ENCODE measurements at regions not wholly inside any gene's neighbourhood (a gene's known extent, or its start where the extent isn't known, plus 50 kb on each side); places are given as distances from the start of the nearest gene placed in this dataset.

DNA sequence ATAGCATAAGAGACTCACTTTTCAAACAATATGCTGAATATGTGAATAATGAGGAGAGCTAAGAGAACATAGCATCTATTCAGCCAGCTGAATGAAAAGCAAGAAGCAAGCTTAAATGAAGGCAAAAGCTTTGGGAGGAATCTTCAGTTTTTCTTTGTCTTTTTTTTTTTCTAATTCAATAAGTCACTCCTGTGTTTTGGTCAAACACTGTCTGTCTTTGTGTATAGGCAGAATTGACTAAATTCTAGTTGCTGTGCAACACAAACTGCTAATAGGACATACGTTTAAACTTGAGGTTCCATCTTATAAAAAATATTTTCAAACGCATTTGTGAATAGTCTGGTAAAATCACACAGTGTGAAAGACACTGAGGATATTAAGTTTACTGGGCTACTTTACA is 156.9 kb upstream of the KCNN2 start:
- Histone ChIP-seq H3K4me1 (ENCODE audit: control insufficient read depth, insufficient read depth, low read length) (no peaks in the 10 kb centered on the region), H3K9me3 (ENCODE audit: control insufficient read depth, insufficient read depth, low read depth, low read length) (no peaks in the 10 kb centered on the region), H3K4me3 (ENCODE audit: low read depth in 2 of 2, low read length in 2 of 2) (no peak overlapping the region), H3K36me3 (ENCODE audit: control insufficient read depth, insufficient read depth, low read length) (no peaks in the 10 kb centered on the region), H3K27me3 (ENCODE audit: control insufficient read depth, insufficient read depth, low read length) (no peaks in the 10 kb centered on the region), H3K27ac (ENCODE audit: low read length) (no peak overlapping the region)
- no TSS peak for BruUV-seq (replicated peaks)
- TF ChIP-seq TCF7L2 (IDR thresholded peaks at IDR 0.05; ENCODE audit: low read depth, low read length) (no peak), SIN3A (IDR thresholded peaks at IDR 0.05; ENCODE audit: borderline replicate concordance, insufficient read depth, low read depth, low read length) (no peak), POLR2AphosphoS5 (IDR thresholded peaks at IDR 0.05; ENCODE audit: low read depth, low read length) (no peak)
- TF ChIP-seq, protein P1, sequence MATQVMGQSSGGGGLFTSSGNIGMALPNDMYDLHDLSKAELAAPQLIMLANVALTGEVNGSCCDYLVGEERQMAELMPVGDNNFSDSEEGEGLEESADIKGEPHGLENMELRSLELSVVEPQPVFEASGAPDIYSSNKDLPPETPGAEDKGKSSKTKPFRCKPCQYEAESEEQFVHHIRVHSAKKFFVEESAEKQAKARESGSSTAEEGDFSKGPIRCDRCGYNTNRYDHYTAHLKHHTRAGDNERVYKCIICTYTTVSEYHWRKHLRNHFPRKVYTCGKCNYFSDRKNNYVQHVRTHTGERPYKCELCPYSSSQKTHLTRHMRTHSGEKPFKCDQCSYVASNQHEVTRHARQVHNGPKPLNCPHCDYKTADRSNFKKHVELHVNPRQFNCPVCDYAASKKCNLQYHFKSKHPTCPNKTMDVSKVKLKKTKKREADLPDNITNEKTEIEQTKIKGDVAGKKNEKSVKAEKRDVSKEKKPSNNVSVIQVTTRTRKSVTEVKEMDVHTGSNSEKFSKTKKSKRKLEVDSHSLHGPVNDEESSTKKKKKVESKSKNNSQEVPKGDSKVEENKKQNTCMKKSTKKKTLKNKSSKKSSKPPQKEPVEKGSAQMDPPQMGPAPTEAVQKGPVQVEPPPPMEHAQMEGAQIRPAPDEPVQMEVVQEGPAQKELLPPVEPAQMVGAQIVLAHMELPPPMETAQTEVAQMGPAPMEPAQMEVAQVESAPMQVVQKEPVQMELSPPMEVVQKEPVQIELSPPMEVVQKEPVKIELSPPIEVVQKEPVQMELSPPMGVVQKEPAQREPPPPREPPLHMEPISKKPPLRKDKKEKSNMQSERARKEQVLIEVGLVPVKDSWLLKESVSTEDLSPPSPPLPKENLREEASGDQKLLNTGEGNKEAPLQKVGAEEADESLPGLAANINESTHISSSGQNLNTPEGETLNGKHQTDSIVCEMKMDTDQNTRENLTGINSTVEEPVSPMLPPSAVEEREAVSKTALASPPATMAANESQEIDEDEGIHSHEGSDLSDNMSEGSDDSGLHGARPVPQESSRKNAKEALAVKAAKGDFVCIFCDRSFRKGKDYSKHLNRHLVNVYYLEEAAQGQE (IDR thresholded peaks at IDR 0.05; ENCODE audit: insufficient read depth in 1 of 2, low read depth in 2 of 2, low read length in 1 of 2) = no peak
- TF ChIP-seq, protein P2, sequence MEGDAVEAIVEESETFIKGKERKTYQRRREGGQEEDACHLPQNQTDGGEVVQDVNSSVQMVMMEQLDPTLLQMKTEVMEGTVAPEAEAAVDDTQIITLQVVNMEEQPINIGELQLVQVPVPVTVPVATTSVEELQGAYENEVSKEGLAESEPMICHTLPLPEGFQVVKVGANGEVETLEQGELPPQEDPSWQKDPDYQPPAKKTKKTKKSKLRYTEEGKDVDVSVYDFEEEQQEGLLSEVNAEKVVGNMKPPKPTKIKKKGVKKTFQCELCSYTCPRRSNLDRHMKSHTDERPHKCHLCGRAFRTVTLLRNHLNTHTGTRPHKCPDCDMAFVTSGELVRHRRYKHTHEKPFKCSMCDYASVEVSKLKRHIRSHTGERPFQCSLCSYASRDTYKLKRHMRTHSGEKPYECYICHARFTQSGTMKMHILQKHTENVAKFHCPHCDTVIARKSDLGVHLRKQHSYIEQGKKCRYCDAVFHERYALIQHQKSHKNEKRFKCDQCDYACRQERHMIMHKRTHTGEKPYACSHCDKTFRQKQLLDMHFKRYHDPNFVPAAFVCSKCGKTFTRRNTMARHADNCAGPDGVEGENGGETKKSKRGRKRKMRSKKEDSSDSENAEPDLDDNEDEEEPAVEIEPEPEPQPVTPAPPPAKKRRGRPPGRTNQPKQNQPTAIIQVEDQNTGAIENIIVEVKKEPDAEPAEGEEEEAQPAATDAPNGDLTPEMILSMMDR (IDR thresholded peaks at IDR 0.05) = no peak
- ATAC-seq (no peak), DNase-seq (ENCODE audit: low read depth, low spot score) (no peak)
- in situ Hi-C loops (cut with HindIII; ENCODE audit: low pct_unique_long_range_greater_than_20kb, low sequenced_read_pairs) (no loop called here), intact Hi-C loops (cut with micrococcal nuclease; ENCODE audit: unreplicated experiment) (no loop called here)
- CTCF ChIA-PET = no interaction called here
- POLR2A ChIA-PET = no interaction called here

DNA sequence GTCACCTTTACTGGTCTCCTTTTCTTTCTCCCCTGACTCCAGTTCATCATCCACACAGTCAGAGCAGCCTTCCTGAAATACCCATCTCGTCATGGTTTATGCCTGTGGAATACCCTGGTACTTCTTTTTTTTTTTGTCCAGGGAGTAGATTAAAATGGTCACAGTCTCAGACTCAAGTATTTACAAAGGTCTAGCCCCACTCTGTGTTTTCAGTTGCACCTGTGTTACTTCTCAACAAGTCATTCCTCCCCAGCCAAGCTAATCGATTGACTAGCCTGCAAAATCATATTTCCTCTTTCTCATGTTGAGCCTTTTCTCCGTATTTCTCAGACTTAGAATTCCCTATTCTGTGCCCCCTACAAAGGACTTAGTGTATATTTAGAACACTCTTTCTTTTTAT is 155.2 kb upstream of the KCNN2 start:
- no peaks in the 10 kb centered on the region for H3K27me3 ChIP-seq (ENCODE audit: control insufficient read depth, insufficient read depth, low read length)
- no peaks in the 10 kb centered on the region for H3K9me3 ChIP-seq (ENCODE audit: control insufficient read depth, insufficient read depth, low read depth, low read length)
- in situ Hi-C loops (cut with HindIII; ENCODE audit: low pct_unique_long_range_greater_than_20kb, low sequenced_read_pairs) (no loop called here), intact Hi-C loops (cut with micrococcal nuclease; ENCODE audit: unreplicated experiment) (no loop called here)
- no peaks in the 10 kb centered on the region for H3K36me3 ChIP-seq (ENCODE audit: control insufficient read depth, insufficient read depth, low read length)
- ChIA-PET CTCF (no interaction called here), POLR2A (interaction anchor here (0.6 kb wide), 1 partner anchor 44 kb away, joined by 3 read pairs; no protein-coding TSS in a partner anchor)
- no peak for ATAC-seq
- no peak overlapping the region for H3K27ac ChIP-seq (ENCODE audit: low read length)
- BruUV-seq (replicated peaks) = no TSS peak
- DNase-seq (ENCODE audit: low read depth, low spot score) = no peak
- H3K4me1 ChIP-seq (ENCODE audit: control insufficient read depth, insufficient read depth, low read length) = no peaks in the 10 kb centered on the region
- TF ChIP-seq, protein P2 (IDR thresholded peaks at IDR 0.05) = no peak
- TF ChIP-seq TCF7L2 (IDR thresholded peaks at IDR 0.05; ENCODE audit: low read depth, low read length) (no peak), POLR2AphosphoS5 (IDR thresholded peaks at IDR 0.05; ENCODE audit: low read depth, low read length) (no peak), SIN3A (IDR thresholded peaks at IDR 0.05; ENCODE audit: borderline replicate concordance, insufficient read depth, low read depth, low read length) (no peak)
- TF ChIP-seq, protein P1 (IDR thresholded peaks at IDR 0.05; ENCODE audit: insufficient read depth in 1 of 2, low read depth in 2 of 2, low read length in 1 of 2) = no peak
- no peak overlapping the region for H3K4me3 ChIP-seq (ENCODE audit: low read depth in 2 of 2, low read length in 2 of 2)

All from Panc1 (cell line).